ENCODE measurements at regions not wholly inside any gene's neighbourhood (a gene's known extent, or its start where the extent isn't known, plus 50 kb on each side); places are given as distances from the start of the nearest gene placed in this dataset.

DNA sequence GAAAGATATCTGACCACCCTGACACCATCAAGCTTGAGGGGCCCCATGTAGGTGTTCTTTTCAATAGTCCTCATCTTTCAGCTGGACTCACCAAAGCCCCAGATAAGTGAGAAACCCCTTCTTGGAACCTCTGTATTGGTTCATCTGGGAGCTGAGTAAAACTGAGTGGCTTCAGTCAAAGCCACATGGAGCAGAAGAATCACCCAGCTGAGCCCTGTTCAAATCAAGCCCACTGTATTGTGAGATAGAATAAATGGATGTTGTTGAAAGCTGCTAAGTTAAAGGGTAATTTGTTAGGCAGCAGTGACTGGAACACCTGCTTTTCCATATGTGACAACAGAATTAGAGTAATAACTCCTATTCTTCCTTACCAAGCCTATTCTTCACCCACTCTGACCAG, 64.8 kb upstream of the SDK1 start:
- DNase-seq: no peak

DNA sequence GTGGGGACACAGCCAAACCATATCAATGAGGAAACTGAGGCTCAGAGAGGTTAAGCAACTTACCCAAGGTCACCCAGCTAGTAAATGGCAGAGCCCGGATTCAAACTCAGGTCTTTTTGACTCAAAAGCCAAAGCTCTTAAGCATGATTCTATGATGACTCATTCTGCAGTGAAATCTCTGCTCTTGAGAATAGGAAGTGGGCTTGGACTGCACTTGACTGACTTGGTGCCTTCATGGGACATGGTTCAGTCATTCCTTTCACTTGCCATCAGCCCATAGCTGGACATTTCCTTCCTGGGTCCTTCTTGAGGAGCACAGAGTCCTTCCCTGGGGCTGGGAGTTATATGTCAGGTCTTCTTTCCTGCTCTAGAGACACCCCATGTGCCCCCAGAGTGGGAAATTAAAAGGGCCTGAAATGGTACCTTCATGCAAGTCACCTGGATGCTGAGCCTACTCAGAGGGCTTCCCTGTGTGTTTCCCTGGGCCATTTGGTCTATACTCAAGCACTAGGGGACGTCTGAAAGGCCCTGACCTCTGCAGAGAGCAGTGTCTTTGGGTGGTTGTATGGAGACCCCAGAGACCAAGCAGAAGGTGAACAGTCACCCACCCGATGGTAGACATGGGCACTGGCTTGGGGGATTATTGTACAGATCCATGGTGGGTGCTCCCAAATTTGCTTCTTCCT, 62.4 kb upstream of the SDK1 start:
- DNase-seq: no peak

DNA sequence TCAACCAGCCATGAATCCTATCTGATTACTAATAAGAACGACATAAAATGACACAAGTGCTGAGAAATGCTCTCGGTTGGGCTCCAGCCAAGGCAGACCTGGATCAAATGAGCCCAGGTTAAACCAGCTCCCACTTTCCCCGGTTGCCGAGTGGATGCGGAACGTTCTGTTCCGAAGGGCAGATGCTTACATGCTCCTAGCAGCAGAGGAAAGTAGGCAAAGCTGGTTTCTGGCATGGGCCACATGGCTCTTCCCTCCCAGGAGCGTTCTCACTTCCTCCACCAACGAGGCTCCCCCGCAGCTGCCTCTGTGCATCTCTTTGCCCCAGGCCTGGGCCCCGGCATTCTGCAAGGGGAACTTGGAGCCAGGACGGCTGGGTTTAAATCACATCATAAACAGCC, 61.8 kb upstream of the SDK1 start:
- DNase-seq: no peak

DNA sequence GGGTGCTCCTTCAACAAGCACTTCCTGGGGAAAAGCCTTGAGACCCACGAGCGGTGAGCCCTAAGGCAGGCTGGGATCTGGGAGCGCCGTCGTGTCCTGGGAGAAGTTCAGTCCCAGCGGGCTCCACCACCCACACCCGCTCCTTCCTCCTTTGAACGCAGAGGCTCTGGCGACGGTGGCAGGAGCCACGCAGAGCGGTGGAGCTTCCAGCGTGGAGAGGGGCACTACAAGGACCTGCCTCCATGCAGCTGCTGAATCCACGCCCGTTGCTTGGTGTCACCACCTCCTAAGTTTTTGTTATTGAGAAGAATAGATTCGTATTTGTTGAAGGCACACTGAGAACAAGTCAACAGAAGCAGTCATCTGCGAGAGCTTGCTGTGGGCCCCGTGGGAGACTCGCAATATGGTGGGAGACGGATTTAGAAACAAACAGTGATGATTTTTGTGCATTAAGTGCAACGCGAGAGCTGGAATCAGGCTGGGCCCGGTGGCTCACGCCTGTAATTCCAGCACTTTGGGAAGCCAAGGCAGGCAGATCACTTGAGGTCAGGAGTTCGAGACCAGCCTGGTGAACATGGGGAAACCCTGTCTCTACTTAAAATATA, 60.1 kb upstream of the SDK1 start:
- DNase-seq: no peak

DNA sequence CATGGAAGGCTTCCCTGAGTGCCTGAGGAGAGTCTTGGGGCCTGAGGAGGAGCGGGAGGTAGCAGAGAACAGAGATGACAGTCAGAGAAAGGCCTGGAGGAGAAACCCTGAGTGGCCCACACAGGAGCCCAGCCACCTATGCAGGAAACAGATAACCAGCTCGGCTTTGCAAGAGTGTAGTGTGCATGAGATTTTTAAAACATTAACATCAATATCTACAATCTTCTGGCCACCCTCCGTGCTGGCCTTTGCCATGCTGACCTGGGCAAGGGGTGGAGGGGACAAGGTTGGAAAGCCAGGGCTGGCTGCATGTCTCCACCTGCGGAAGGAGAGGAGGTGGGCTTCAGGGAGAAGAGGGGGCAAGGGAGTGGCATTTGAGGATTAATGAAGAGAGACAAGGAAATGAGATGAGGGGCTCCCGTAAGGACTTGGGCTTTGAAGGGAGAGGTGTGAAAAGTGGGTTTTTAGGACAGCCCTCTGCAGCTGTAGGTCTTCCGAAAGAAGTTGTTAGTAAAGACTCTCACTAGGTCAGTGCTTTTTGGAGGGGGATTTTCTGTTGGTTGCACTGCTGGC, 59.3 kb upstream of the SDK1 start:
- DNase-seq: no peak

DNA sequence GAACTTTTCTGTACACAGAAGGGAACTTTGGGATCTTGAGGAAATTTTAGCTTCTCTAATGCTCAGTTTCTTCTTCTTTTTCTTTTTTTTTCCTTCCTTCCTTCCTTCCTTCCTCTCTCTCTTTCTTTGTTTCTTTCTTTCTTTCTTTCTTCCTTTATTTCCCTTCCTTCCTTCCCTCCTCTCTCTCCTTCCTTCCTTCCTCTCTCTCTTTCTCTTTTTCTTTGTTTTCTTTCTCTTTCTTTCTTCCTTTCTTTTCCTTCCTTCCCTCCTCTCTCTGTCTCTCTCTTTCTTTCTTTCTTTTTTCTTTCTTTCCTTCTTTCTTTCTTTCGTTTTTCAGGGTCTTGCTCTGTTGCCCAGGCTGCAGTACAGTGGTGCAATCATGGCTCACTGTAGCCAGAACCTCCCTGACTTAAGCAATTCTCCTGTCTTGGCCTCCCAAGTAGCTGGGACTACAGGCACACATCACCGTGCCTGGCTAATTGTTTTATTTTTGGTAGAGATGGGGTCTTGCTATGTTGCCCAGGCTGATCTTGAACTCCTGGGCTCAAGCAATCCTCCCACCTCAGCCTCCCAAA, 58.6 kb upstream of the SDK1 start:
- DNase-seq: no peak

- no peak for DNase-seq
These were observed 57.8 kb upstream of the SDK1 start for GRCh38 chr7:3243256-3243655.

DNA sequence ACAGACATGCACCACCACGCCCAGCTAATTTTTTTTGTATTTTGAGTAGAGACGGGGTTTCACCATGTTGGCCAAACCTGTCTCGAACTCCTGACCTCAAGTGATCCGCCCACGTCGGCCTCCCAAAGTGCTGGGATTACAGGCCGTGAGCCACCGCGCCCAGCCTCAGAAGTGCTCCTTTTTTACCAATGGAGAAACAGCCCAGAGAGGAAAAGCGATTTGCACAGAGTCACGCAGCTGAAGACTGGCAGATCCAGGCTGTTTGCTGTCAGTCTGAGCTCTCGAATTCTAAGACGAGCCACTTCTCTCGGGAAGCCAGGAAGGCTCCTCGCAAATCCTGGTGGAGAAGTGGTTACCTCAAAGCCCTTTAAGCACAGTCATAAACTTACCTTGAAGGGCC, 57.4 kb upstream of the SDK1 start:
- no peak for DNase-seq

- DNase-seq: no peak
These were observed 56.7 kb upstream of the SDK1 start for GRCh38 chr7:3244241-3244814.

- DNase-seq: no peak
These were observed 56.0 kb upstream of the SDK1 start for GRCh38 chr7:3245077-3245476.

DNA sequence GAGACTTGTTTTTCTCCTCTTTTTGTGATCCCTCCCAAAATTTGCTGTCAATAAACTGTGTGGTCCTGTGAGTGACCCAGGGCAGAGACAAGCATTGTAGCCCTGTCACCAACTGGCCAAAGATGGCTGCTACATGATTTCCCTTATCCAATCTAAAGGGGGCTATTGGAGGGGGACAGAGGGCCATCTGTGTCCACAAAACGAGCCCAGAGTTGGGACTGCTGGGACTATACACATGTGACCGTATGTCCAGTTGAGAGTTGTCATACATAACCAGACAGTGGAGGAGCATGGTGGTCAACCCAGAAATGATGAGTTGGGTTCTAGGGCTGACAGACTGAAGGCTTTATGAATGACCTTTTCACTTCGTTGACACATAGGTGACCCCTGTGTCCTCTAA, 55.3 kb upstream of the SDK1 start:
- no peak for DNase-seq

GRCh38 chr7:3246127-3246526, 54.9 kb upstream of the SDK1 start:
- no peak for DNase-seq

- no peak for DNase-seq
These were observed 54.4 kb upstream of the SDK1 start for GRCh38 chr7:3246651-3247050.

GRCh38 chr7:3250725-3251124, 50.3 kb upstream of the SDK1 start:
- DNase-seq: no peak
